T-helper 1 cell treated with Interleukin-12 subunit alpha and Interleukin-12 subunit beta and Interleukin-4 antibody, amounts not matched to agents 30 ng/mL and 1 ng/mL, for 36 hours (primary cell): ENCODE measurements at regions not wholly inside any gene's neighbourhood (a gene's known extent, or its start where the extent isn't known, plus 50 kb on each side); places are given as distances from the start of the nearest gene placed in this dataset.
"Not testable (repeated sequence)": the region's sequence is repeated elsewhere in the genome, so short reads cannot be mapped to it uniquely, and the experiment has no call there.

Experiments used
- intact Hi-C: fragments of 100-400 bp; cut with micrococcal nuclease; formaldehyde crosslinking; loops from one replicate; pipeline ENCODE4 v1.15.1; 2024

DNA sequence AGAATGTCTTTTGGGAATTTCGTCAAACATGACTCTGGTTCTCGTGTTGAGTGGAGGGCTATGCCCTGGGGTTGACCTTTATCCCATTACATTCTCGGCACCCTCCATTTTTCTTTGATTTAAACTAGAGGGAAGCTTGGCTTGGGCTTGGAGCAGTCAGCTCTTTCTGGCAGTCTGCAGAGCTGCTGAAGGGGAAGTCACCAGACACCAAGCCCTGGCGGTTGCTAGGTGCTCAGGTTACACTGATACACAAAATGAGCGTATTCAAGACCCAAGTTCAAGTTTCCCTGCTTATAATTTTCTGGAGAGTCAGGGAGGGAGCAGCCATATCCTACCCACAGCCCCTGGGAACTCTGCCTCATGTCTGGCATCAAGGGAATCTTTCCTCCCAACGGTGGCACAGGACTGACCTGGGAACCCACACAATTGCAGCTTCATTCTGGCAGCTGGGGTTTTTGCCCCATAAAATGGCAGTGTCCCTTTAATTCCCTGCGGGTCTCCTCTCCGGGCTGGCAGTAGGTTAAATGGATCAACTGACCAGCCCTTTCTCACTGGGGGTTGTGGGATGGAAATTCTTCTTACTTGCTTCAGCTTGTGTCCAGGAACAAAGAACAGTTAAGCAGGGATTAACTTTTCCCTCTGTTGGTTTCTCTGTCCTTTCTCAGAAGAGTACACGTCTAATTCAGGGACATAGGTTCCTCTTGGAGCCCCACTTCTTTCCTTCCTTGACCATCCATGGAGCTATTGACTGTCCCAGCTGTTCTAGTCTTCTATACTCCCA is 110.0 kb upstream of the DLG1 start:
- intact Hi-C loops: no loop called here

DNA sequence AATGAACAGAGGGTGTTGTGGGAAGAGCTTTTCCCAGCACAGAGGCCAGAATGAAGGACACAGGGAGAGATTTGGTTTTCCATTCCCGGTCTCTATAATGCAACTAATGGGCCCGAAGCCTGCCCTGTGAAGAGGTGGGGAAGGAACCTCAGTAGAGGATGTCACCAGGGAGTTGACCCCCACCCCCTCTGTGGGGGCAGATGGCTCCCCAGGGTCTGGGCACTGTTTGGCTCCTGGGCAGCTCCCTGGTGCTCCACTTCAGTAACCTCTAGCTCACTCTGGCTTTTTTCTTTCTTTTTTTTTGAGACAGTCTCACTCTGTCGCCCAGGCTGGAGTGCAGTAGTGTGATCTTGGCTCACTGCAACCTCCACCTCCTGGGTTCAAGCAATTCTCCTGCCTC is 109.1 kb upstream of the DLG1 start:
- intact Hi-C loops: no loop called here

DNA sequence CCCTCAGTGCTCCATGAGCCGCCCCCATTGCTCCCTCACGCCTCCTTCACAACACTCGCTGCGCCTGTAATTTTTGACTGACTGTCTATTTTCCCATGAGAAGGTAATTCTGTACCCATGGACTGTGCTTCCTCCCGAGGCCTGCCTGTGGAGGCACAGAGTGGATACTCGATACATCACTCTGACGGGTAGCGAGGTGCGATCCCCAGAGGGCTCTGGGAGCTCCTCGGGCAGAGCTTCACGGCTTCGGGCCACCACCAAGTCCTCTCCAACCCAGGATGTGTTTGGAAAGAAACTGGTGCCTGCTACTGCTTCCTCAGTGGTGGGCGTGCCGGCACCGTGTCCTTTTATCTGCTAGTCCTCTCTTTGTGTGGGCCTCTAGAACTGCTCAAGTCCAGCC is 108.6 kb upstream of the DLG1 start:
- intact Hi-C loops: no loop called here

DNA sequence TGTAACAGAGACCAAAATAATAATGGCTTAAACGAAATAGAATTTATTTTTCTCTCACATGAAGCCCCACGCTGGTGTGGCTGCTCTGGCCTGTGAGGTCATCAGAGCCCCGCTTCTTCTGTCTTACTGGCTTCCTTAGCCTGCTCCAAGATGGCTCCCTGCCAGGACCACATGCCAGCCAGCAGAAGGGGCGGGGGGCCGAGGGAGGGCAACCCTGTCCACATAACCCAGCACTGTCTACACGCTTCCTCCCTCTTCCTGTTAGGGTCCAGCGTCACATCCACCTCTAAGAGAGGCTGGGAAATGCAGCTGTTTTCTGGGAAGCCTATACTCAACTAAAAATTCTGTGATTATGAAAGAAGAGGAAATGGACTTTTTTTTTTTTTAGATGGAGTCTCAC is 107.9 kb upstream of the DLG1 start:
- intact Hi-C loops: no loop called here

DNA sequence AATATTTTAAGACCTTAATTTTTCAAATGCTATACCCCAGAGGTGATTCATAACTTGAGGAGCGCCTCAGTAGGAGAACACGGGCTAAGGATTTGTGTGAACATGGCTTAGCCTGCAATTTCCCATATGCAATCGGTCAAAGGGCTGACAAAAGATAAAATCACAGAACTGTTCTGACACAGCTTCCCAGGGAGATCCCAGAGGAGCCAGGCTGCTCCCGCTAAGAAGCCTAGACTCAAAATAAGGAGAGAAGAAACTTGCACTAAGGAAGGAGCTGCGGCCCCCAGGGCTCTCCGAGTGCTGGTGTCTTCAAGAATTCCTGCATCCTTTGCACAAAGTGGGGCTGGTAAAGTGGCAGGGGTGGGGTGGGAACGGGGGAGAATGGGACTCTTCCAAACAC is 106.3 kb upstream of the DLG1 start:
- intact Hi-C loops: no loop called here

DNA sequence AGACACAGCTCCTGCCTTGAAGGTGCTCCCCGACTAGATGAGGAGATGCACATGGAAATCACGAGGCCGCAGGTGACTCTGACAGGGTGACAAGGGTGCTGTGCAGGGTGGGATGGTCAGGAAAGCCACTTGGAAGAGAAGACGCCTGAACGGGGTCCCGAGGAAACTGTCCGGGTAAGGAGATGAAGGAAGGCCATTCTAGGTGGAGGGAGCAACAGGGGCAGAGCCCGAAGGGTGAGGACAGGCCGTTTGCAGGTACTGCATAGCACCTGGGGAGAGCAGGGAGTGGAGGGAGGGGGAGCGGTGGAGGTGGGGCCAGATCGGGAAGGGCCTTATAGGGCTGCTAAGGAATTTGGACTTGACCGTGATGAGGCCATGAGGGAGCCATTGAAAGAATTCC is 105.6 kb upstream of the DLG1 start:
- intact Hi-C loops: no loop called here

DNA sequence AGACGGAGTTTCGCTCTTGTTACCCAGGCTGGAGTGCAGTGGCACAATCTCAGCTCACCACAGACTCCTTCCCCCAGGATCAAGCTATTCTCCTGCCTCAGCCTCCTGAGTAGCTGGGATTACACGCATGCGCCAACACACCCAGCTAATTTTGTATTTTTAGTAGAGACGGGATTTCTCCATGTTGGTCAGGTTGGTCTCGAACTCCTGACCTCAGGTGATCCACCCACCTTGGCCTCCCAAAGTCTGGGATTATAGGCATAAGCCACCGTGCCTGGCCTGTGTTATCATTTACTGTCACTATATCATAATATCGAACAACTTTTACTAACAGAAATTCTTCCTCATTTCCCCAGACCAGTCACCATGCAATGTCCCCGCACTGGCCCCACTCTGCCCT is 104.0 kb upstream of the DLG1 start:
- intact Hi-C loops: not testable (repeated sequence)

DNA sequence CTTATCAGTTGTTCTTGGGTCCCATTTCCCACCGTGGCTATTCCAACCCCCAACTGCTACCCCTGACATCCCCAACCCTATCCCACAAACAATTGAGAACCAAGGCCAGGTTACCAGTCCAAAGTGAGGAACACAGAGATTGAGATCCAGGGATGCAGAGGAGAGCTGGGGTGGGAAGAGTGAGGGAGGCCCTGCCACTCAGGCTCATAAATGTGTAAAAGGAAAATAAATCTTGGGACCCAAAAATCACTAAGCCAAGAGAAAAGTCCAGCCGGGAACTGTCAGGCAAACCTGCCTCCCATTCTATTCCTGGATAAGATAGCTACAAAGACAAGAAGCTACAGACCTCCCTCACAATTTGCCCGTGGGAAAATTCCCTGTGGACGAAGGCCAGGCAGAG is 101.1 kb upstream of the DLG1 start:
- intact Hi-C loops: no loop called here

DNA sequence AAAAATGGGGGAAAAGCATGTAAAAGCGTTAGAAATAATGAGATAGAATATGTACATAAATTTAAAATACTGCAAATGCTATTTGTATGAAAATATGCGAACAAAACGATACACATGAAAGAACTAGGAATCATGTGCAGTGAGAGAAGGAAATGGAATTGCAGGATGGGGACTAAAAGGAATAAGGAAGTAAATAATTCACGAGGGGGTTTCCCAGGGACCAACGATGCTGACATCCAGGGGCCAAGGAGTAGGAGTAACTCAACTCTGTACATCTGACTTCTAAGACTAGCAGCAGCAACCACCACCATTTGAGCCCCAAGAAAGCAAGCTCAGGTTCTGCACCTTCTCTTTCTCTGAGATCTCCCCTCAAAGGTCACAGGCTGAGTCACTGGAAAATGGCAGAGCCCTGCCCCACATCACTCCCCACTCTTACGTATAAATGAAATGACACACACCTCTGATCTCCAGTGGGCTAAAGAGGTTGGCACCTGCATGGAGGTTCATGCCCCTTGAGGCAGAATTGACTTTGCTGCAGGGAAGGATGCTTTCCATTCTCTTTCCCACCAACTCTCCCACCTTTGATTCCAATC is 100.0 kb upstream of the DLG1 start:
- intact Hi-C loops: no loop called here

DNA sequence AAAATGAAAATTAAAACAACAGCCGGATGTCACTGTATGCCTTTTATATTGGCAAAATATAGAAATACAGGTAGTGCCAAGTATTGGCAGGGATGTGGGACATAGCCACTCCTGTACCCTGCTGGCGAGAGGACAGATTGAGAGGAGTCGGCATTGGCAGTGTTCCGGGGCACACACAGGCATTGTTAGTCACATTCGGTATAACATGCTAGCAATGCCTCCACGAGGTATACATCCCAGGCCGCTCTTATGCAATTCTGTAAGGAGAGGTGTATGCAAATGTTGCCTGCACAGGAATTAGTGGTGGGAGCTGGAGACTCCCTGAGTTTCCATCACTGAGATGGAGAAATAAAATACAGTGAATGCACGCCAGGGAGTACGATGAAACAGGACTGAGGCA is 99.4 kb upstream of the DLG1 start:
- intact Hi-C loops: no loop called here

DNA sequence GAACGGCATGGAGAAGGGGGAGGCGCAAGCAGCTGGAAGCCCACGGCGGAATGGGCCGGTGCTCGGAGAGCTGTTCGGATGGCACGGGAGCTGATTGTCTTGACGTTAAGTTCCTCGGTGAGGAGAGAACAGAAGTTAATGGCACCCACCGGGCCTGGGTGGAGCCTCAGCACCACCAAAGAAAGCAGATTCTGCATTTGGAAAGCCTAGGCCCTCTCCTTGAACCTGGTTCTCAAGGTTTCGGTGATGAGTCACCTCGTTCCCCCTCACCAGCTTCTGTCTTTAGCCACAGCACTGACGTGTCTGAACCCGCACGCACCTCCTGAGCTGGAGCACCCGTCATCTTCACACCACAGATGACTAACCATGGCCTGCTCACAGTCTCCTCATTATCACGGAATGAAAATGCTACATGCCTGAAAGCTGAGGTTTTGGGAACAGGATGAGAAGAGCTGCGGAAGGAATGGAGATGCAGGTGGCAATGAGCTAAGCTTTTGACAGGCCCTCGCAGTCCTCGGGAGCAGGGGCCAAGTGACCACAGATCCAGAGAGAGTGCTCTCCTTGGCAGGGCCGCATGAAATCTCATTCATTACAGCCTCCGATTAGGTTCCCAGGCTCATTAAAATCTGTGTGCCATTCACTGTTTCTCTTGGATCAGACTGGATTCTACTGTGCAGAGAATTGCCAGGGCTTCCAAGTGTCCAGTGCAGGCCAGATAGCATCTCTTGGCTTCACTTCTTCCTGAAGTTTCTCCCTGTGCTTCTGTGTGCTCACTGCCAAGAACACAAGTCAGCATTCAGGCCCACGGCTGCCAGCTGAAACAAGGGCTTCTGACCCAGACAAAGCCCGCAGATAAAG is 96.3 kb upstream of the DLG1 start:
- intact Hi-C loops: loop anchor here (5.0 kb wide), 1 partner anchor 97 kb away; the partner anchor contains the start of gene DLG1

DNA sequence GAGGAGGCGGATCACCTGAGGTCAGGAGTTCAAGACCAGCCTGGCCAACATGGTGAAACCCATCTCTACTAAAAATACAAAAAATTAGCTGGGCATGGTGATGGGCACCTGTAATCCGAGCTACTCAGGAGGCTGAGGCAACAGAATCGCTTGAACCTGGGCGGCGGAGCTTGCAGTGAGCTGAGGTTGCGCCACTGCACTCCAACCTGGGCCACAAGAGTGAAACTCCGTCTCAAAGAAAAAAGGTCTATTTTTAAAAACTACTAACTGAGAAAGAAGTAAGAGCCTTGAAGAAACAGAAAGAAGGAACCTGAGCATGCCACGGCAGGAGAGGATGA is 95.7 kb upstream of the DLG1 start:
- intact Hi-C loops: loop anchor here (5.0 kb wide), 1 partner anchor 97 kb away; the partner anchor contains the start of gene DLG1

DNA sequence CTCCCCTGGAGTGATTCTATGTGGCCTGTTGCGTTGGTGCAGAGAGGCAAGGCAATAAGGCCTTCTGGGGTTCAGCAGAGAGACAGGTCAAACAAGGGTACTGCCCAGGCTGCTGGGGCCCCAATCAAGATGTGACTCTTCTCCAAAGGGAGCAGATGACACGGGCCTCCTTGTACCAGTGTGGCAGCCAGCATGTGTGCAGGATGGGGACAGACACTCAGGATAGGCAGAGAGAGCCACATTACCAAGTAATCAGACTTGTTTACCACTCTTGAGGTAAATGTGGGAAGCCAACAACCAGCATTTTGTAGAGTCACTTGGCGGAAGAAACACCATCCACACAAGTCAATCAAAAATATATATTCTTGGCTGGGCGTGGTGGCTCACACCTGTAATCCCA is 95.3 kb upstream of the DLG1 start:
- intact Hi-C loops: loop anchor here (5.0 kb wide), 1 partner anchor 96 kb away; the partner anchor contains the start of gene DLG1

DNA sequence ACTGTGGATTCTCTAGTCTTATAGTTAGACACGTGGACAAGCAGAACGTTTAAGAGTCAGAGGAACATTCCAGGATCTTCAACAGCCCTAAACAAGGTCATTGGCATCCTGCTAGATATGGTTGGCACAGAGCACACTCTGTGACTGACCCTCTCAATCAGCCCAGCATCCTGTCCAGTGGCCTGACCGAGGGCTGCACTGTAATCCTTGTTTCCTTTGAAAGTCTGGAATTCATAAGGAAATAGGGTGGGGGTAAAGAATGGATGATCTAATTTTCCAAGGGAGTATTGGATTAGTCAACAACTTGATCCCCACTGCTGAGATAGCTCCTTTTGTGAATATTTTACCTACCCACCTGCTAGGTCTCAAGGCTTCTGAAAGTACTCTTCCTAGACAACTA is 94.5 kb upstream of the DLG1 start:
- intact Hi-C loops: loop anchor here (5.0 kb wide), 1 partner anchor 96 kb away; the partner anchor contains the start of gene DLG1

DNA sequence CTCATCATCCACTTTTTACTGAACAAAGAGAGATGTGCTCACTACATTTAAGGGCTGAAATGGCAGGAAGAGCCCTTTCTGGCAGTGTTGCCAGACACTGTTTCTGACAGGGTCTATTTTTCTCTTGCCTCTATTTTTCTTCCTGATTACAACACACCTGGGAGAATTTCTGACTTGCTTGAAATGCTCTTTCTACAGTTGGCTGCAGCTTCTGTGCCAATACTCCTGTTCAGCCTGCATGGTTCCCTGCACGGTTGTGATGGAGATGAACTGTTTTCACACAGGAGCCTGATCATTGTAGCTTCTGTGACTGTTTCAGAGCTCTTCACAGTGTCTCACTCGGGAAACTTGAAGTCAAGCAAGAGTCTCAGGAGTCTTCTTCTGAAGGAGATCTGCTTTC is 83.0 kb upstream of the DLG1 start:
- intact Hi-C loops: no loop called here

DNA sequence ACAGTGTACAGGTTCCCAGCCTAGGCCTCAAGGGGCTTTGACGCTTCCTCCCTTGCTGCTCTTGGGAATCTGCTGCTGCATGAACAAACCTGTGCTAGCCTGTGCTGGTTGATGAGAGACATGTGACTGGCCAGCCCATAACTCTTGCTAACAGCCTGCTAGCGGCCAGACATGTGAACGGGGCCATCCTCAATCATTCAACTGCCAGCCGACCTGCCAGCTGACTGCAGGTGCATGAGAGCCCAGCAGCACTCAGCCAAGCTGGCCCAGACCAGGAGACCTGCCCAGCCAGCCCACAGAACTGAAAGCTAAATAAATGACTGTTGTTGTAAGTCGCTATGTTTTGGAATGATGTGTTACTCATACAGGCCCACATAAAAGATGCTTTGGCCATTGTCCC is 82.4 kb upstream of the DLG1 start:
- intact Hi-C loops: no loop called here

DNA sequence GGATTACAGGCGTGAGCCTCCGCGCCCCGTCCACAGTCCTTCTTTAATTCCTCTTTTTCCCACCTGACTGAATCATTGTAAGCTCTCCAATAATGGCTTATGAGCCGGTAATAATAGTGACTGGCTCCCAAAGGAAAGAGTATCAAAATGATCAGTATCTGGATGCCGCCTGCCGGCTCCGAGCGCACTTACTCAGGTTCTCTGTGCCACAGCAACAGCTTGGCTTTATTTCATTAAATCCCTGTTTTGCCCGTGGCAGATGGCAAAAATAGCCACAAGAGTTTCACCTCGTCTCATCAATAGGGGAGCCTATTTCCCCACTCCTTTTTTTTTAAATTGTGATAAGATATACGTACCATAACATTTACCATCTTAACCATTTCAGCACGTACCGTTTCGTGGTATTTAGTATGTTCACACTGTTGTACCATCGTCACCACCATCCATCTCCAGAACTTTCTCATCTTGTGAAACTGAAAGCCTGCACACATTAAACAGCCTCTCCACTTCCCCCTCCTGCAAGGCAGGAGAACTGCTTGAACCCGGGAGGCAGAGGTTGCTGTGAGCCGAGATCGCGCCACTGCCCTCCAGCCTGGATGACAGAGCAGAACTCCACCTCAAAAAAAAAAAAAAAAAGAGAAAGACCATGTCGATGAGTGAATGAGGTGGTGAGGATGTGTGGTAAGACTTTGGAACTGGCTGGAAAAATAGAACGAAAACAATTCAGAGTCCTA is 80.7 kb upstream of the DLG1 start:
- intact Hi-C loops: no loop called here

DNA sequence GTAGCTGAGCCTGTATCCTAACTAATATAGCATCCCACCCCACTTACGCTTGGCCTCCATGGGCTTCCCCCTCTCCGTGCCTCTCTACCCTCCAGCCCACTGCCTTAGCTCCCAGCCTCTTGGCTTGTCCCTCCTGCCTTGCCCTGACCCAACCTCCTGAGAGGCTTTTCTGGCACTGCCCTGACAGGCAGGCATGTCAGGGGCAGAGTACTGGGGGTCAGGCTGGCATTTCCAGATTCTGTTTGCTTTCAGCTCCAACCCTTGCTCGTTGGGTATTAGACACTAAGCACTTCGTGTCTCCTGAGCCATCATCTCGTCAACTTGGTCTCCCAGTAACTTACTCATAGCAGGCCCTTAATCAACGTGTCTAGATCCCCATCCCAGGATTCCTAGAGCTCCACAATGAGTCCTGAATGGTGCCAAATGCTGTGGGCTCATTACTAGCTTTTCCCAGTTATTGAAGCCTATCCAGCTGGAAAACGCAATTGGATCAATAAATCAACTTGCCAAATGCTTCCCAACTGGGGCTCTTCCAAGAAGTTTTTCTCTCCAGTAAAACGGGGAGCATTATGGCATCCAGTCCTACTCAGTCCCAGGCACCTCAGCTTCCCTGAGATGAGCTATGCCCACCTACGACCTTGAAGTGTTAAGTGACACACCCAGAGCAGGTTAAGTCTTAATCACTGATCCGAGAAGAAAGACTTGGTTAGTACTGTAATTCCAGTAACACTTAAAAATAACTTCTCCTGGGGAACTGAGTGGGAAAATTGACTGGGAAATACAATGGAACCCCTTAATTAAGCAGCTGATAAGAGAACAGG is 78.5 kb upstream of the DLG1 start:
- intact Hi-C loops: no loop called here

DNA sequence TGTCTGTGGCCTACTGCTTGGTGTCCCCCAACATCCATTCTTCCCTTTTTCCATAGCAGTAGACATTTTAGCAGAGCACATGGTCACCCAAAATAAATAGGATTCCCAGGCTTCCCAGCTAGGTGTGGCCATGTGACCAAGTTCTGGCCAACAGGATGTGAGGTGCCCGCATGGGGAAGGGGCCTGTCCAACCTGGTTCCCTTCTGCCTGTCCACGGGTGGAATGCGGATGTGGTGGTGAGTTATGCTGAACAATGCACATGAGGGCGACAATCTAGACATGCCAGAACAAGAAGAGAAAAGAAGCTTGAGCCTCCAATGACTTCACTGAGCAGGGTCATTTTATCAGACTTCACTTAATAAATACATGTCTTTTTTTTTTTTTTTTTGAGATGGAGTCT is 77.6 kb upstream of the DLG1 start:
- intact Hi-C loops: no loop called here

DNA sequence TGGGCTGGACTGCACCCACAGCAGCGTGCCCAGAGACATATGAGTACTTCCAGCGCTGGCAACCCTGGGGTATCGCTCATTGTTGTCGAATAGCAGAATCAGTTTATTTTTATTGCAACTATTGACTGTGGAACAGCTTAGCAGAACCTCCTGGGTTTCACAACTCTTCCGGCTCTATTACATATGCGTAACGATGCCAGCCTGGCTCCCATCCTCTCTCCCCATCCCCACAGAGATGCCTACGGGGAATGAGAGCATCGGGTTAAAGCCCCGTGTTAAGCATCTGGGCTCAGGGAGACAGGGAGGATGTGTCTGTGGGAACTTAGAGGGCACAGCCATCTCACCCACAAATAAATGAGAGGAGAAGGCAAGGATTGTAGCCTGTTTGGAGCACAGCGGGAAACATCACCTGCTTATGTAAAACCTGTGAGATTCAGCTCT is 76.6 kb upstream of the DLG1 start:
- intact Hi-C loops: no loop called here

DNA sequence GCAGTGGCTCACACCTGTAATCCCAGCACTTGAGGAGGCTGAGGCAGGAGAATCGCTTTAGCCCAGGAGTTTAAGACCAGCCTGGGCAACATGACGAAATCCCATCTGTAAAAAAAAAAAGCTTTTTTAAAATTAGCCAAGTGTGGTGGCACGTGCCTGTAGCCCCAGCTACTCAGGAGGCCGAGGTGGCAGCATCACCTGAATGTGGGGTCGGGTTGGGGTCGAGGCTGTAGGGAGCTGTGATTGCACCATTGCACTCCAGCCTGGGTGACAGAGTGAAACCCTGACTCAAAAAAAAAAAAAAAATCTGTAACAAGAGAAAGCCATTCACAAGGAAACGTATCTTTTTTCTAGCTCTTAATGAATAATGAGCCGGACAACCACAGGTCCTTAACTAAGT is 74.7 kb upstream of the DLG1 start:
- intact Hi-C loops: no loop called here
